Mesenchymal stem cell (in vitro differentiated cells and primary cell): ENCODE measurements at regions not wholly inside any gene's neighbourhood (a gene's known extent, or its start where the extent isn't known, plus 50 kb on each side); places are given as distances from the start of the nearest gene placed in this dataset.

Source experiments
- DNase-seq: peaks from one replicate; pipeline ENCODE4 v3.0.0-alpha.2; 2013
- H2AFZ ChIP-seq: one replicate; pipeline ENCODE4 v1.6.1; 2013; ENCODE audit warnings: low read depth, mild to moderate bottlenecking, control low read depth, inconsistent platforms, low read length, moderate library complexity
- H2AK5ac ChIP-seq: 2 replicates; pipeline ENCODE4 v1.6.1; 2013; ENCODE audit warnings: low read length, moderate library complexity, mild to moderate bottlenecking, inconsistent platforms; ENCODE audit not compliant: severe bottlenecking
- H2BK120ac ChIP-seq: one replicate; pipeline ENCODE4 v1.6.1; 2013; ENCODE audit warnings: low read depth, mild to moderate bottlenecking, inconsistent platforms, low read length, moderate library complexity
- H2BK12ac ChIP-seq, 2 experiments: one replicate each; pipeline ENCODE4 v1.6.1; 2013; ENCODE audit warnings: inconsistent platforms in 2 of 2, low read length in 2 of 2, mild to moderate bottlenecking in 2 of 2, moderate library complexity in 2 of 2, control low read depth in 1 of 2
- H2BK15ac ChIP-seq: one replicate; pipeline ENCODE4 v1.6.1; 2013; ENCODE audit warnings: mild to moderate bottlenecking, low read depth, inconsistent platforms; ENCODE audit not compliant: poor library complexity, severe bottlenecking
- H2BK5ac ChIP-seq: 2 replicates; pipeline ENCODE4 v1.6.1; 2013; ENCODE audit warnings: low read depth, mild to moderate bottlenecking, low read length, control low read depth, inconsistent platforms; ENCODE audit not compliant: poor library complexity, severe bottlenecking
- H3K14ac ChIP-seq, 2 experiments: one replicate each; pipeline ENCODE4 v1.6.1; 2013; ENCODE audit warnings: inconsistent platforms in 2 of 2, low read length in 2 of 2, control low read depth in 1 of 2, mild to moderate bottlenecking in 1 of 2, moderate library complexity in 1 of 2
- H3K18ac ChIP-seq, 2 experiments: one replicate each; pipeline ENCODE4 v1.6.1; 2013; ENCODE audit warnings: inconsistent platforms in 2 of 2, low read length in 2 of 2, control low read depth in 1 of 2, low read depth in 1 of 2, mild to moderate bottlenecking in 1 of 2
- H3K23ac ChIP-seq, 2 experiments: one replicate each; pipeline ENCODE4 v1.6.1; 2013; ENCODE audit warnings: inconsistent platforms in 2 of 2, low read length in 2 of 2, mild to moderate bottlenecking in 2 of 2, moderate library complexity in 2 of 2, control low read depth in 1 of 2
- H3K27ac ChIP-seq: 2 replicates; pipeline ENCODE4 v1.5.1; 2013; ENCODE audit warnings: mild to moderate bottlenecking, moderate library complexity, low read length, control low read depth, inconsistent platforms; ENCODE audit not compliant: poor library complexity, severe bottlenecking
- H3K27me3 ChIP-seq, 2 experiments: 2 replicates each; pipeline versions ENCODE4 v1.6.1 to v1.7.0; 2013; ENCODE audit warnings: low read length in 2 of 2, mild to moderate bottlenecking in 2 of 2, moderate library complexity in 2 of 2, control low read depth in 1 of 2, inconsistent platforms in 1 of 2; ENCODE audit not compliant: control insufficient read depth in 1 of 2, insufficient read depth in 1 of 2
- H3K36me3 ChIP-seq, 2 experiments: 2 replicates each; pipeline versions ENCODE4 v1.6.1 to v1.7.0; 2013; ENCODE audit warnings: low read length in 2 of 2, control low read depth in 1 of 2, inconsistent platforms in 1 of 2, low read depth in 1 of 2, mild to moderate bottlenecking in 1 of 2; ENCODE audit not compliant: insufficient read depth in 2 of 2, control insufficient read depth in 1 of 2
- H3K4ac ChIP-seq, 2 experiments: one replicate each; pipeline ENCODE4 v1.6.1; 2013; ENCODE audit warnings: inconsistent platforms in 2 of 2, low read length in 2 of 2, mild to moderate bottlenecking in 2 of 2, moderate library complexity in 2 of 2, control low read depth in 1 of 2, low read depth in 1 of 2
- H3K4me1 ChIP-seq: 2 replicates; pipeline ENCODE4 v1.6.1; 2013; ENCODE audit warnings: low read depth, low read length, control low read depth; ENCODE audit not compliant: control insufficient read depth, insufficient read depth
- H3K4me2 ChIP-seq: 2 replicates; pipeline ENCODE4 v1.6.1; 2013; ENCODE audit warnings: low read length, mild to moderate bottlenecking, inconsistent platforms; ENCODE audit not compliant: poor library complexity, severe bottlenecking
- H3K4me3 ChIP-seq, 2 experiments: 2 replicates each; pipeline versions ENCODE4 v1.5.1 to v1.7.0; 2013; ENCODE audit warnings: low read length in 2 of 2, mild to moderate bottlenecking in 2 of 2, control low read depth in 1 of 2, low read depth in 1 of 2; ENCODE audit not compliant: insufficient read depth in 1 of 2
- H3K79me1 ChIP-seq: replicated peaks from 2 replicates; pipeline ENCODE4 v1.6.1; 2013; ENCODE audit warnings: mild to moderate bottlenecking, control low read depth, low read length, inconsistent platforms; ENCODE audit not compliant: poor library complexity, severe bottlenecking
- H3K9ac ChIP-seq: 2 replicates; pipeline ENCODE4 v1.7.0; 2013; ENCODE audit warnings: mild to moderate bottlenecking, low read length, moderate library complexity
- H3K9me3 ChIP-seq: 2 replicates; pipeline ENCODE4 v1.7.0; 2013; ENCODE audit warnings: mild to moderate bottlenecking, low read length; ENCODE audit not compliant: control insufficient read depth
- H4K8ac ChIP-seq: one replicate; pipeline ENCODE4 v1.6.1; 2013; ENCODE audit warnings: inconsistent platforms, mild to moderate bottlenecking, low read length, moderate library complexity
- H4K91ac ChIP-seq: one replicate; pipeline ENCODE4 v1.6.1; 2013; ENCODE audit warnings: mild to moderate bottlenecking, low read length, inconsistent platforms
- WGBS: methylation state at CpG from one replicate; pipeline ENCODE4 v1.1.7; 2013; ENCODE audit warnings: mixed read lengths; 5-methylcytosine and 5-hydroxymethylcytosine counted together

- no peak overlapping the region for H3K4me3 ChIP-seq
- H4K91ac ChIP-seq: no peak overlapping the region
- H2BK5ac ChIP-seq: no peak overlapping the region
- H3K4me2 ChIP-seq: no peak overlapping the region
- H4K8ac ChIP-seq: no peak overlapping the region
- no peaks in the 10 kb centered on the region for H3K79me1 ChIP-seq
- no peak overlapping the region for H2AFZ ChIP-seq
- WGBS: 86% methylated on average over 1 of the region's 2 CpGs
- no peak overlapping the region for H3K14ac ChIP-seq
- no peak for DNase-seq
- H3K27me3 ChIP-seq: no peaks in the 10 kb centered on the region
- no peaks in the 10 kb centered on the region for H3K36me3 ChIP-seq
- H3K23ac ChIP-seq: no peak overlapping the region
- no peak overlapping the region for H3K27ac ChIP-seq
- no peak overlapping the region for H2AK5ac ChIP-seq
- H3K9me3 ChIP-seq: no peaks in the 10 kb centered on the region
- peaks cover 1% of the 10 kb centered on the region for H3K4me1 ChIP-seq
- H2BK15ac ChIP-seq: no peak overlapping the region
- H3K18ac ChIP-seq: no peak overlapping the region
- no peak overlapping the region for H2BK120ac ChIP-seq
- H3K9ac ChIP-seq: peak overlapping the region; percentile 56
- no peak overlapping the region for H2BK12ac ChIP-seq
- H3K4ac ChIP-seq: no peak overlapping the region
These were observed 205.2 kb downstream of the MREG start for GRCh38 chr2:215808194-215808593.

- Histone ChIP-seq H3K18ac (no peak overlapping the region), H2BK15ac (no peak overlapping the region), H3K4me2 (no peak overlapping the region), H2BK5ac (no peak overlapping the region), H3K79me1 (no peaks in the 10 kb centered on the region), H4K8ac (no peak overlapping the region), H3K9ac (no peak overlapping the region), H3K14ac (no peak overlapping the region), H2AK5ac (no peak overlapping the region), H3K23ac (no peak overlapping the region), H2AFZ (no peak overlapping the region), H3K4ac (no peak overlapping the region), H2BK12ac (no peak overlapping the region), H3K36me3 (no peaks in the 10 kb centered on the region), H3K27ac (no peak overlapping the region), H3K27me3 (no peaks in the 10 kb centered on the region), H4K91ac (no peak overlapping the region), H3K9me3 (peaks cover 4% of the 10 kb centered on the region), H3K4me1 (no peaks in the 10 kb centered on the region), H3K4me3 (no peak overlapping the region), H2BK120ac (no peak overlapping the region)
- DNase-seq: no peak
- WGBS: 100% methylated on average over 1 of the region's 3 CpGs
These were observed 207.9 kb downstream of the MREG start for GRCh38 chr2:215805493-215805892.

GRCh38 chr2:215803150-215803549 lies 210.2 kb downstream of the MREG start:
- H2BK15ac ChIP-seq: no peak overlapping the region
- H3K23ac ChIP-seq: no peak overlapping the region
- H3K9ac ChIP-seq: no peak overlapping the region
- no peak overlapping the region for H4K91ac ChIP-seq
- no peak overlapping the region for H3K4me3 ChIP-seq
- no peaks in the 10 kb centered on the region for H3K36me3 ChIP-seq
- H2BK120ac ChIP-seq: no peak overlapping the region
- H3K27me3 ChIP-seq: no peaks in the 10 kb centered on the region
- H3K4me2 ChIP-seq: no peak overlapping the region
- no peak overlapping the region for H2AFZ ChIP-seq
- no peak overlapping the region for H2AK5ac ChIP-seq
- H3K9me3 ChIP-seq: peaks cover 4% of the 10 kb centered on the region
- H3K4me1 ChIP-seq: no peaks in the 10 kb centered on the region
- H3K79me1 ChIP-seq: no peaks in the 10 kb centered on the region
- H3K14ac ChIP-seq: no peak overlapping the region
- no peak overlapping the region for H3K4ac ChIP-seq
- DNase-seq: no peak
- no peak overlapping the region for H4K8ac ChIP-seq
- H3K18ac ChIP-seq: no peak overlapping the region
- H3K27ac ChIP-seq: no peak overlapping the region
- H2BK5ac ChIP-seq: no peak overlapping the region
- no peak overlapping the region for H2BK12ac ChIP-seq

- Histone ChIP-seq H2BK120ac (no peak overlapping the region), H4K8ac (no peak overlapping the region), H2BK15ac (no peak overlapping the region), H3K4me2 (no peak overlapping the region), H2AK5ac (no peak overlapping the region), H3K14ac (no peak overlapping the region), H3K79me1 (no peaks in the 10 kb centered on the region), H3K27me3 (no peaks in the 10 kb centered on the region), H3K4ac (no peak overlapping the region), H3K4me1 (peaks cover 9% of the 10 kb centered on the region), H3K27ac (no peak overlapping the region), H4K91ac (no peak overlapping the region), H3K23ac (no peak overlapping the region), H3K36me3 (no peaks in the 10 kb centered on the region), H2AFZ (no peak overlapping the region), H3K9ac (no peak overlapping the region), H3K18ac (no peak overlapping the region), H2BK5ac (no peak overlapping the region), H2BK12ac (no peak overlapping the region), H3K4me3 (no peak overlapping the region), H3K9me3 (peaks cover 4% of the 10 kb centered on the region)
- DNase-seq: peak; percentile 57
- 100% methylated on average over 1 of the region's 1 CpG for WGBS
These were observed 214.2 kb downstream of the MREG start for GRCh38 chr2:215799194-215799593.
